B cell (primary cell): ENCODE measurements at regions not wholly inside any gene's neighbourhood (a gene's known extent, or its start where the extent isn't known, plus 50 kb on each side); places are given as distances from the start of the nearest gene placed in this dataset.

ENCODE experiments used
- ATAC-seq: fragments of 200-7000 bp; cut with Tn5 transposase; one replicate; pipeline ENCODE4 v1.10.0; 2021; ENCODE audit warnings: low read depth, mild to moderate bottlenecking, moderate number of reproducible peaks, moderate library complexity
- CTCF ChIA-PET: fragments of 350-600 bp; sonication (Branson Sonifier 250); formaldehyde crosslinking; loops from one replicate; lab custom pipeline; 2021; ENCODE audit warnings: antibody characterized with exemption, inconsistent platforms; lab: Charles Lee
- POLR2A ChIA-PET: fragments of 350-600 bp; sonication (Branson Sonifier 250); formaldehyde crosslinking; loops from one replicate; lab custom pipeline; 2021; ENCODE audit warnings: antibody characterized with exemption; lab: Charles Lee
- DNase-seq: peaks from one replicate; pipeline ENCODE4 v3.0.0; 2013
- H2AFZ ChIP-seq: 2 replicates; pipeline ENCODE4 v1.6.1; 2012; ENCODE audit warnings: mild to moderate bottlenecking, low read depth, low read length; ENCODE audit not compliant: insufficient read depth, poor library complexity, severe bottlenecking
- H3K27ac ChIP-seq, 2 donors: 1 replicate in 1 of 2; 2 replicates in 1 of 2; pipeline ENCODE4 v1.5.1; 2012 to 2013; ENCODE audit warnings: low read length in 2 of 2, mild to moderate bottlenecking in 2 of 2, moderate library complexity in 1 of 2
- H3K27me3 ChIP-seq, 4 experiments: fragments of 200-600 bp in 1 of 4; sonication (generic) in 1 of 4; replicated peaks in 1 of 4; 1 replicate in 2 of 4; 2 replicates in 2 of 4; pipeline versions ENCODE4 v1.6.1 to v1.7.0; 2013 to 2016; ENCODE audit warnings: low read length in 3 of 4, mild to moderate bottlenecking in 2 of 4, mixed read lengths in 1 of 4, moderate library complexity in 1 of 4; ENCODE audit not compliant: insufficient read depth in 4 of 4, control insufficient read depth in 3 of 4; ENCODE audit errors: control extremely low read depth in 1 of 4
- H3K36me3 ChIP-seq, 2 experiments: replicated peaks in 1 of 2; 1 replicate in 1 of 2; 2 replicates in 1 of 2; pipeline versions ENCODE4 v1.6.1 to v1.7.1; 2013; ENCODE audit warnings: low read length in 1 of 2; ENCODE audit not compliant: insufficient read depth in 2 of 2, control insufficient read depth in 1 of 2; ENCODE audit errors: control extremely low read depth in 1 of 2, extremely low read depth in 1 of 2
- H3K4me1 ChIP-seq, 2 donors: fragments of 200-600 bp in 1 of 2; sonication (generic) in 1 of 2; 1 replicate in 1 of 2; 2 replicates in 1 of 2; pipeline versions ENCODE4 v1.5.1 to v1.6.1; 2013 to 2017; ENCODE audit warnings: low read length in 2 of 2; ENCODE audit not compliant: control insufficient read depth in 2 of 2, insufficient read depth in 2 of 2
- H3K4me2 ChIP-seq: replicated peaks from 2 replicates; pipeline ENCODE3; 2012; ENCODE audit warnings: mild to moderate bottlenecking, low read depth, low read length; ENCODE audit not compliant: poor library complexity, severe bottlenecking
- H3K4me3 ChIP-seq, 5 experiments: fragments of 200-600 bp in 1 of 5; sonication (generic) in 1 of 5; 1 replicate in 3 of 5; 2 replicates in 2 of 5; pipeline versions ENCODE4 v1.5.1 to v1.7.0; 2011 to 2016; ENCODE audit warnings: low read length in 4 of 5, mild to moderate bottlenecking in 4 of 5, low read depth in 2 of 5, control low read depth in 1 of 5, moderate library complexity in 1 of 5; ENCODE audit not compliant: insufficient read depth in 1 of 5; ENCODE audit errors: control extremely low read depth in 1 of 5, extremely low read depth in 1 of 5
- H3K79me2 ChIP-seq: fragments of 200-600 bp; sonication (generic); one replicate; pipeline ENCODE4 v1.6.0; 2016; ENCODE audit warnings: low read length; ENCODE audit not compliant: control insufficient read depth, insufficient read depth
- H3K9ac ChIP-seq: fragments of 200-600 bp; sonication (generic); 2 replicates; pipeline ENCODE4 v1.6.1; 2017; ENCODE audit warnings: mild to moderate bottlenecking, low read length, moderate library complexity
- H3K9me3 ChIP-seq, 3 donors: one replicate each; pipeline versions ENCODE4 v1.6.1 to v1.7.1; 2013; ENCODE audit warnings: low read length in 2 of 3; ENCODE audit not compliant: control insufficient read depth in 2 of 3, insufficient read depth in 1 of 3; ENCODE audit errors: control extremely low read depth in 1 of 3
- H4K20me1 ChIP-seq: 2 replicates; pipeline ENCODE4 v1.6.0; 2012; ENCODE audit warnings: mild to moderate bottlenecking, low read length; ENCODE audit not compliant: insufficient read depth, control insufficient read depth, poor library complexity, severe bottlenecking
- H3K27ac Mint-ChIP-seq: one replicate; pipeline ENCODE4 v1.8.0; 2021; ENCODE audit warnings: mixed read lengths
- H3K27me3 Mint-ChIP-seq: one replicate; pipeline ENCODE4 v1.8.0; 2021; ENCODE audit warnings: mixed read lengths
- H3K4me1 Mint-ChIP-seq: one replicate; pipeline ENCODE4 v1.8.0; 2021; ENCODE audit warnings: mixed read lengths
- H3K4me3 Mint-ChIP-seq: one replicate; pipeline ENCODE4 v1.8.0; 2021; ENCODE audit warnings: mixed read lengths
- H3K9me3 Mint-ChIP-seq: one replicate; pipeline ENCODE4 v1.8.0; 2022; ENCODE audit warnings: mixed read lengths; ENCODE audit not compliant: insufficient read depth
- CTCF ChIP-seq: fragments of 200-600 bp; IDR thresholded peaks from one replicate; pipeline ENCODE4 v1.8.0; 2022; ENCODE audit warnings: antibody characterized with exemption, mild to moderate bottlenecking
- EZH2 ChIP-seq: IDR thresholded peaks from 2 replicates; pipeline ENCODE4 v1.6.1; 2012; ENCODE audit warnings: borderline replicate concordance, low read depth, mild to moderate bottlenecking, moderate library complexity, low read length; ENCODE audit not compliant: insufficient read depth, poor library complexity, severe bottlenecking
- WGBS: methylation state at CpG from one replicate; pipeline ENCODE4 v1.1.5; 2013; ENCODE audit warnings: missing lambda C conversion rate; ENCODE audit not compliant: insufficient coverage; 5-methylcytosine and 5-hydroxymethylcytosine counted together
- intact Hi-C: fragments of 100-400 bp; cut with micrococcal nuclease; formaldehyde crosslinking; loops from one replicate; pipeline ENCODE4 v1.10.0; 2022

- H3K27me3 ChIP-seq: peaks cover 0 to 55% (median 16%) of the 10 kb centered on the region in 4 experiments
- H3K9me3 Mint-ChIP-seq: no peaks in the 10 kb centered on the region
- H3K27ac ChIP-seq: no peak overlapping the region
- TF ChIP-seq EZH2 (no peak), CTCF (no peak)
- no peak overlapping the region for H3K4me3 Mint-ChIP-seq
- intact Hi-C loops: no loop called here
- peaks cover 9% of the 10 kb centered on the region for H3K4me1 Mint-ChIP-seq
- WGBS: 80% methylated on average over 1 of the region's 3 CpGs
- no peaks in the 10 kb centered on the region for H4K20me1 ChIP-seq
- H3K27me3 Mint-ChIP-seq: peaks cover 64% of the 10 kb centered on the region
- no peaks in the 10 kb centered on the region for H3K79me2 ChIP-seq
- H3K36me3 ChIP-seq: no peaks in the 10 kb centered on the region
- H3K4me3 ChIP-seq: no peak overlapping the region
- CTCF ChIA-PET: no interaction called here
- DNase-seq (no peak), ATAC-seq (no peak)
- H3K9ac ChIP-seq: no peak overlapping the region
- H3K4me1 ChIP-seq: peaks cover 0 to 4% of the 10 kb centered on the region in 2 donors
- H3K4me2 ChIP-seq: no peak overlapping the region
- no peaks in the 10 kb centered on the region for H3K9me3 ChIP-seq
- no peak overlapping the region for H3K27ac Mint-ChIP-seq
- POLR2A ChIA-PET: no interaction called here
- H2AFZ ChIP-seq: no peak overlapping the region
Measured at GRCh38 chr1:38137164-38137563, 90.6 kb upstream of the POU3F1 start.

GRCh38 chr1:38135625-38136414 lies 89.2 kb upstream of the POU3F1 start:
- Mint-ChIP-seq H3K27me3 (peaks cover 66% of the 10 kb centered on the region), H3K27ac (no peak overlapping the region), H3K4me3 (no peak overlapping the region), H3K9me3 (no peaks in the 10 kb centered on the region), H3K4me1 (peaks cover 9% of the 10 kb centered on the region)
- H3K4me3 ChIP-seq: no peak overlapping the region
- no peaks in the 10 kb centered on the region for H3K9me3 ChIP-seq
- no peaks in the 10 kb centered on the region for H3K79me2 ChIP-seq
- 30% methylated on average over 23 of the region's 24 CpGs for WGBS
- no peak overlapping the region for H3K27ac ChIP-seq
- DNase-seq: no peak
- H3K9ac ChIP-seq: no peak overlapping the region
- intact Hi-C loops: no loop called here
- H3K4me1 ChIP-seq: peaks cover 0 to 4% of the 10 kb centered on the region in 2 donors
- ATAC-seq: no peak
- CTCF ChIA-PET: no interaction called here
- no peaks in the 10 kb centered on the region for H4K20me1 ChIP-seq
- TF ChIP-seq EZH2 (no peak), CTCF (no peak)
- H3K27me3 ChIP-seq: peaks cover 0 to 54% (median 14%) of the 10 kb centered on the region in 4 experiments
- POLR2A ChIA-PET: no interaction called here
- H3K4me2 ChIP-seq: no peak overlapping the region
- H3K36me3 ChIP-seq: no peaks in the 10 kb centered on the region
- no peak overlapping the region for H2AFZ ChIP-seq
